Skin of body (tissue), 1 donor: ENCODE measurements at regions not wholly inside any gene's neighbourhood (a gene's known extent, or its start where the extent isn't known, plus 50 kb on each side); places are given as distances from the start of the nearest gene placed in this dataset.

ENCODE experiments used
- DNase-seq: peaks from one replicate; lab custom pipeline; 2025; lab: John Stamatoyannopoulos, UW

- no peak for DNase-seq
Observed at GRCh38 chr1:96357141-96357765, 364.3 kb upstream of the PTBP2 start.

GRCh38 chr1:96358057-96358456 lies 363.5 kb upstream of the PTBP2 start:
- no peak for DNase-seq

- no peak for DNase-seq
Observed at GRCh38 chr1:96360036-96360795, 361.4 kb upstream of the PTBP2 start.

- no peak for DNase-seq
Observed at GRCh38 chr1:96361271-96361856, 360.2 kb upstream of the PTBP2 start.

- DNase-seq, result no peak
Observed at GRCh38 chr1:96361961-96362360, 359.6 kb upstream of the PTBP2 start.

- DNase-seq, result no peak
Observed at GRCh38 chr1:96362623-96363022, 359.0 kb upstream of the PTBP2 start.

- no peak for DNase-seq
Observed at GRCh38 chr1:96363826-96364225, 357.8 kb upstream of the PTBP2 start.

GRCh38 chr1:96364576-96364975 lies 357.0 kb upstream of the PTBP2 start:
- no peak for DNase-seq

- no peak for DNase-seq
Observed at GRCh38 chr1:96365076-96365475, 356.5 kb upstream of the PTBP2 start.

GRCh38 chr1:96365596-96366390 lies 355.8 kb upstream of the PTBP2 start:
- no peak for DNase-seq

GRCh38 chr1:96366516-96366915 lies 355.1 kb upstream of the PTBP2 start:
- DNase-seq, result no peak

GRCh38 chr1:96367791-96368190 lies 353.8 kb upstream of the PTBP2 start:
- DNase-seq, result no peak

GRCh38 chr1:96370757-96371156 lies 350.8 kb upstream of the PTBP2 start:
- DNase-seq, result no peak

GRCh38 chr1:96372881-96373280 lies 348.7 kb upstream of the PTBP2 start:
- DNase-seq, result peak; percentile 3

GRCh38 chr1:96374076-96374762 lies 347.4 kb upstream of the PTBP2 start:
- DNase-seq, result no peak

GRCh38 chr1:96376846-96377245 lies 344.7 kb upstream of the PTBP2 start:
- DNase-seq, result no peak

GRCh38 chr1:96384611-96385010 lies 337.0 kb upstream of the PTBP2 start:
- DNase-seq, result no peak

- DNase-seq, result no peak
Observed at GRCh38 chr1:96387785-96388184, 333.8 kb upstream of the PTBP2 start.

- no peak for DNase-seq
Observed at GRCh38 chr1:96388421-96389310, 332.9 kb upstream of the PTBP2 start.

- no peak for DNase-seq
Observed at GRCh38 chr1:96400089-96400488, 321.5 kb upstream of the PTBP2 start.
